MCF 10A (cell line): ENCODE measurements at regions not wholly inside any gene's neighbourhood (a gene's known extent, or its start where the extent isn't known, plus 50 kb on each side); places are given as distances from the start of the nearest gene placed in this dataset.

ENCODE experiments used
- BruUV-seq: library from RNA; stranded (reverse); fragments of 400-500 nt; replicated peaks from 2 replicates; lab custom pipeline; 2021; lab: Mats Ljungman, UMichigan
- CTCF ChIA-PET: fragments of 300-600 bp; sonication (Branson Sonifier 250); formaldehyde crosslinking; extraction: SDS; loops from one replicate; lab custom pipeline; 2021; ENCODE audit warnings: antibody characterized with exemption, inconsistent platforms; lab: Yijun Ruan, JAX
- POLR2A ChIA-PET: fragments of 300-600, 350-650 bp; sonication (Branson Sonifier 250); formaldehyde crosslinking; extraction: SDS; loops from one replicate; lab custom pipeline; 2020; ENCODE audit warnings: antibody characterized with exemption, inconsistent platforms; lab: Yijun Ruan, JAX
- DNase-seq: peaks from one replicate; pipeline ENCODE4 v3.0.0-alpha.2; 2018; ENCODE audit not compliant: unreplicated experiment
- H3K27ac Mint-ChIP-seq: one replicate; pipeline ENCODE4 v1.8.0; 2022; ENCODE audit warnings: mild to moderate bottlenecking, low read depth, mixed read lengths; ENCODE audit not compliant: unreplicated experiment
- H3K27me3 Mint-ChIP-seq: one replicate; pipeline ENCODE4 v1.8.0; 2022; ENCODE audit warnings: mixed read lengths; ENCODE audit not compliant: insufficient read depth, unreplicated experiment
- H3K36me3 Mint-ChIP-seq: one replicate; pipeline ENCODE4 v1.8.0; 2022; ENCODE audit warnings: mild to moderate bottlenecking, moderate library complexity, mixed read lengths; ENCODE audit not compliant: insufficient read depth, unreplicated experiment
- H3K4me1 Mint-ChIP-seq: one replicate; pipeline ENCODE4 v1.8.0; 2022; ENCODE audit warnings: mixed read lengths; ENCODE audit not compliant: insufficient read depth, unreplicated experiment
- H3K4me3 Mint-ChIP-seq: one replicate; pipeline ENCODE4 v1.8.0; 2022; ENCODE audit warnings: mild to moderate bottlenecking, moderate library complexity, mixed read lengths; ENCODE audit not compliant: unreplicated experiment
- H3K9me3 Mint-ChIP-seq: one replicate; pipeline ENCODE4 v1.8.0; 2022; ENCODE audit warnings: mixed read lengths; ENCODE audit not compliant: unreplicated experiment
- CTCF ChIP-seq: fragments of 200-600 bp; IDR thresholded peaks from one replicate; pipeline ENCODE4 v1.8.0; 2022; ENCODE audit warnings: antibody characterized with exemption, mild to moderate bottlenecking; ENCODE audit not compliant: unreplicated experiment
- intact Hi-C: fragments of 100-400 bp; cut with micrococcal nuclease; formaldehyde crosslinking; loops from 2 replicates; pipeline ENCODE4 v1.14.1; 2022

GRCh38 chr14:86625637-86626036 lies 1095.7 kb downstream of the FLRT2 start:
- no peak overlapping the region for H3K27ac Mint-ChIP-seq
- H3K36me3 Mint-ChIP-seq = no peaks in the 10 kb centered on the region
- H3K4me3 Mint-ChIP-seq = no peak overlapping the region
- peaks cover 4% of the 10 kb centered on the region for H3K9me3 Mint-ChIP-seq
- ChIA-PET POLR2A (no interaction called here), CTCF (no interaction called here)
- no peak for DNase-seq
- no peak for TF ChIP-seq CTCF
- no peaks in the 10 kb centered on the region for H3K27me3 Mint-ChIP-seq
- no peaks in the 10 kb centered on the region for H3K4me1 Mint-ChIP-seq
- no TSS peak for BruUV-seq
- intact Hi-C loops = no loop called here

- CTCF ChIA-PET = no interaction called here
- DNase-seq = no peak
- Mint-ChIP-seq H3K4me3 (no peak overlapping the region), H3K27me3 (no peaks in the 10 kb centered on the region), H3K36me3 (no peaks in the 10 kb centered on the region), H3K4me1 (peaks cover 5% of the 10 kb centered on the region), H3K27ac (no peak overlapping the region), H3K9me3 (no peaks in the 10 kb centered on the region)
- intact Hi-C loops = no loop called here
- no TSS peak for BruUV-seq
- TF ChIP-seq CTCF = no peak
- POLR2A ChIA-PET = no interaction called here
These were observed 1089.8 kb downstream of the FLRT2 start for GRCh38 chr14:86619726-86620125.

GRCh38 chr14:86613786-86614185 lies 1083.8 kb downstream of the FLRT2 start:
- ChIA-PET POLR2A (no interaction called here), CTCF (interaction anchor here (0.6 to 1.1 kb wide), 3 partner anchors 40 to 408 kb away, joined by 3 to 4 read pairs (median 4); no protein-coding TSS in a partner anchor)
- Mint-ChIP-seq H3K4me3 (no peak overlapping the region), H3K4me1 (peaks cover 5% of the 10 kb centered on the region), H3K27ac (no peak overlapping the region), H3K27me3 (no peaks in the 10 kb centered on the region), H3K36me3 (no peaks in the 10 kb centered on the region), H3K9me3 (no peaks in the 10 kb centered on the region)
- DNase-seq = no peak
- no peak for TF ChIP-seq CTCF
- no TSS peak for BruUV-seq
- intact Hi-C loops = no loop called here

- no TSS peak for BruUV-seq
- H3K4me3 Mint-ChIP-seq = no peak overlapping the region
These were observed 1083.2 kb downstream of the FLRT2 start for GRCh38 chr14:86613126-86613525.

More at GRCh38 chr14:86613126-86613525, 1083.2 kb downstream of the FLRT2 start:
- Mint-ChIP-seq H3K27me3 (no peaks in the 10 kb centered on the region), H3K36me3 (no peaks in the 10 kb centered on the region), H3K9me3 (no peaks in the 10 kb centered on the region), H3K27ac (no peak overlapping the region), H3K4me1 (peaks cover 5% of the 10 kb centered on the region)
- intact Hi-C loops = no loop called here
- DNase-seq = no peak
- TF ChIP-seq CTCF = no peak
- POLR2A ChIA-PET = no interaction called here
- CTCF ChIA-PET = interaction anchor here (1.1 kb wide), 1 partner anchor 41 kb away, joined by 4 read pairs; no protein-coding TSS in a partner anchor
